HuH-7 (cell line): ENCODE measurements at regions not wholly inside any gene's neighbourhood (a gene's known extent, or its start where the extent isn't known, plus 50 kb on each side); places are given as distances from the start of the nearest gene placed in this dataset.
"Not testable (repeated sequence)": the region's sequence is repeated elsewhere in the genome, so short reads cannot be mapped to it uniquely, and the experiment has no call there.

Experiments
- DNase-seq: peaks from one replicate; pipeline ENCODE4 v3.0.0; 2011; ENCODE audit warnings: low spot score

DNA sequence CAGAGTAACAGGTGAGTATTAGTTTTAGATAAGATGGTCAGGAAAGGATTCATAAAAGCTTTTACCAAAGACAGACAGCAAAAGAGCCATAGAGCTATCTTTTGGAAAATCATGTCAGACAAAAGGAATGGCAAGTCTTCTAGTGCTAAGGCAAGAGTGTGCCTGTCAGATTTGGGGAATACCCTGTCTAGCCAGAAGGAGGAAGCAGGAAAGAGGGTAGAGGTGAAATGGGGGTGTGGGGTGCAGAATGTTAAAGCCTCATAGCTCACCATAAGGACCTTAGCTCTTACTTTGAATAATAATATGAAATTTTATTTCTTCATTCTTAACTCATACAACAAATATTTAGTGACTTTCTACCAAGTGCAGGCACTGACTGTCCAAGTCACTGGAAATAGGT lies 512.1 kb upstream of the ROBO2 start:
- no peak for DNase-seq

DNA sequence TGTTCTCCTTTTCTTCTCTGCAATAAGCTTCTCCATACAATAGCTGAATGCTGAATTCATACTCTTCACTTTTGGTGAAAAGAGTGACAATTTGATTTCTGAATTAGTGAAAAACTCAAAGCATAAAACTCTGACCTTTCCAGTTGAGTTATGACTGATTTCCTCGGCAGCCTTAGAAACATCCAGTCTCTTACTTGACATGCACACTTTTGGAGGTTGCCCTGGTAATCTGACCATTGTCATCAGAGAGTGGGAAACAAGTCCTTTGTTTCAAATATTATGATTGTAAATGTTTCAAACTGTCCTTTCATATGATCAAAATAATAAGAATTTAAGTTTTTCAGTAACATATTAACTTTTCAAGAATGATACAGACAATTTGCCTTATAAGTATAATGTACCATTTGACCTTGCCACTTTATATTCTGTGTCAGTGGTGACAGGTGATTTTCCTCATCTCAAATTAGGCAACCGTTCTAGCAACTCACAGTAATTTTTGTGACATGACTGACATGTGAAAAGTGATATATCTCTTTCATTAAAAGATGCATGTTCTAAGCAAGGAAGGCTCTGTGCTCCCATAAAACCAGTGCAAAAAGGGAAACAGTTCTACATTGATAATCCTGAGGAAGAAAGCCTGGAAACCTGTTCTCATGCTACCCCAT lies 507.6 kb upstream of the ROBO2 start:
- no peak for DNase-seq

DNA sequence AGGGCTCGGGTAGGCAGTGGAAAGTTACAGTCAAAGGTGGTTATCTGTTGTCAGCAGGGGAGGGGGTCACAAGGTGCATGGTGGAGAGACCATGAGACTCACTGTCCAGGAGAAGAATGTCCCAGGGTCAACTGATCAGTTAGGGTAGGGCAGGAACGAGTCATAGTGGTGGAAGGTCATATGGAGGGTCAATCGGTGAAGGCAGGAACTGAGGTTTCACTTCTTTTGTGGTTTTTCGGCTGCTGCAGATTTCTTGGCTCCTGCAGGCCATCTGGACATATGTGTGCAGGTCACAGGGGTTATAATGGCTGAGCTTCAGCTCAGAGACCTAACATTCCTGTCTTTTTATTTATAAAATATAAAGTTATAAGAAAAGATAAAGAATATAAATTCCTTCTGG lies 506.2 kb upstream of the ROBO2 start:
- not testable (repeated sequence) for DNase-seq

DNA sequence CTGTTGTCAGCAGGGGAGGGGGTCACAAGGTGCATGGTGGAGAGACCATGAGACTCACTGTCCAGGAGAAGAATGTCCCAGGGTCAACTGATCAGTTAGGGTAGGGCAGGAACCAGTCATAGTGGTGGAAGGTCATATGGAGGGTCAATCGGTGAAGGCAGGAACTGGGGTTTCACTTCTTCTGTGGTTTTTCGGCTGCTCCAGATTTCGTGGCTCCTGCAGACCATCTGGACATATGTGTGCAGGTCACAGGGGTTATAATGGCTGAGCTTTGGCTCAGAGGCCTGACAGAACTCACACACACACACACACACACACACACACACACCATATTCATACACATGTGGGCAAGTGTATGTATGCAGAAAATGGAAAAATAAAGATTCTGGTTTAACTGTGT lies 502.0 kb upstream of the ROBO2 start:
- not testable (repeated sequence) for DNase-seq

DNA sequence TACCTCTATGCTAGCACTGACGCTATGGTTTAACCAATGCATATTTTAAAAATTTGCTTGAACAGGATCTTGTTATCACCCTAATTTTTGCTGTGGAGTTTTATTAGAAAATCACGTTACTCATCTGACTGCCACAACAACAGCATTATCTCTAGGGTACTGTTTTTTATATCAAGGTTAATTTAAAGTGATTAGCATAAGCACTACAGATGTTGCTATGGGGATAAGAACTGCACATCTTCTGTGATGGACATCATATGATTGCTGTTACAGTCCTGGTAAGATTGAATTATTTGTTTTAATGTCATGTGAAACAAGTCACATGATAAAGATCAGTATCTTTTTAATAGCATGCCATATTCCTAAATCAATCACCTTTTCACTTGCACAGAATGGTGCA lies 492.2 kb upstream of the ROBO2 start:
- no peak for DNase-seq

DNA sequence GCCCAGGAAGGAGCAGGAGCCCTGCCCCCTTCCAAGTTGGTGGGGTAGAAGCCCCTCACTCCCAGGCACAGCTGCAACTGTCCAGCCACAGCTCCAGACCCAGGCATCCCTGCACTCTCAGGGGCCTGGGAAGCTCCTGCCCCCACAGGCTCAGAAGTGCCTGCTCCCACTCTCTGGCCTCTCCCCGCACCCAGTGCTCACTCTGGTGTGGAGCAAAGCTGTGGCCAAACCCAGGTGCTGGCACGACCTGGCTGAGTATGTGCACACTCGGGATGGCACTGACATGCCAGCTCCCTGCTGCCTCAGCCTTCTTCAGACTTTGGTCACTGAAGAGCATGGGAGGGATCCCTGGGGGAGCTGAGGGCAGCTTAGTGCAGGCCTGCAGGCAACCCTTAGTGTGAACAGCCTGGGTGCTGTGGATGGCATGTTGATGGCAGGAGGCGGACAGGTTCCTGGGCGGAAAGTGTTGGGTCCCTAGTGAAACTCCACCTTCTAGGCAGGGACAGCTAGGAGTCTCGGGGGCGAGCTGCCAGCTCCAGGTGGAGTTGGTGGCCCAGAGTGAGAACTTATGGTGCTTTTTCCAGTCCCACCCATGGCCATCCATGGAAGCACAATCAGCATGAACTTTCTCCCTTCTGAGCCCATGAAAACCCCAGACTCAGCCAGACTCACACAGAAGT lies 489.2 kb upstream of the ROBO2 start:
- DNase-seq = no peak

DNA sequence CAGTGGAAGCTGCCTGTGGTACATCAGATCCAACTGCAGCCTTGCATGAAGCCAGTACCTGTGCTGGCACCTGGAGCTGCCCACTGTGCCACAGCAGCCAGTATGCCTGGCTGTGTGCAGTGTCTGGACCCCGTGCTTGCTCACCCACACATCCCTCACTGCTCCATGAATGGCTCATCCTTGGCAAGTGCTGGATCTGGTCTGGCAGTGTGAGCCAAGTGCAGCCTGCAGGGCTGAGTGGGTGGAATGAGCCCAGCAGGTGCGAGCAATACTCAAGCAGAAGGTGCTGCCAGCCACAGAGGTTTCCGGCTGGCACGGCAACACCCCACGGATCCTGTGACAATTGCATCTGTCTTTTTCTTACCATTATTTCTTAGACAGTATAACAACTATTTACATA lies 488.2 kb upstream of the ROBO2 start:
- no peak for DNase-seq

DNA sequence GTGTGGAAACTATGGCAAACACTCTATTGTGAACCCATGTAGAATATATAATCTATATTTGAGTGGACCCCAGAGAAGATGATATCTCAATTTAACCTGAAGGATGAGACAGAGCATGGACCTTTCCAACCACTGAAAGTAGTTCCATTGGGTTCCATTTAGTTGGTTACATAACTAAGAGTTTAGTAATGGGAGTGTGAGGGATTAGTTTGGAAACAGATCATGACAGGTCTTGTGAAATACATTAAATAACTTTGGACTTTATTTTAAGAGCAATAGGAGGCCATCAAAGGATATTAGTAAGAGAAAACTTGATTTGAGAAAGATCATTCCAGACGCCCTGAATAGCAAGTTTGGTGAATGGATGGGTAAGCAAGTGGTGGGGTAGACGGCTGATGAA lies 487.2 kb upstream of the ROBO2 start:
- DNase-seq = no peak

DNA sequence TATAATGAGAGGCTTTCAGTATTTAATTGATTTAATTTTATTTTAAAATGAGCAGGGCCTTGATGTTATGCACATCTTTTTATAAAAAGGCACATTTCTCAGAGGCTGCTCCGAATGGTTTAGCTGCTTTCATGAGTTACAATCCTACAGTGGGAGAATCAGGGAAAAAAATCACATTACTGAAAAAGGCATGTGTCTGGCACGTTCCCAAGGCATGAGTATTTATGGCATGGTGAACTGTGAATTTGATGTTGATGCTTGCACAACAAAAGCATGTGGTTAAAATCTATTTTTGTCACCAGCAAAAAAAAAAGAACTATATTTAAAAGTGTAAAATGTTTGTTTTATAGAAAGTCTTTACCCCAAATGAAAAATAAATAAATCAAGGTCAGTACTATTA lies 485.2 kb upstream of the ROBO2 start:
- no peak for DNase-seq

DNA sequence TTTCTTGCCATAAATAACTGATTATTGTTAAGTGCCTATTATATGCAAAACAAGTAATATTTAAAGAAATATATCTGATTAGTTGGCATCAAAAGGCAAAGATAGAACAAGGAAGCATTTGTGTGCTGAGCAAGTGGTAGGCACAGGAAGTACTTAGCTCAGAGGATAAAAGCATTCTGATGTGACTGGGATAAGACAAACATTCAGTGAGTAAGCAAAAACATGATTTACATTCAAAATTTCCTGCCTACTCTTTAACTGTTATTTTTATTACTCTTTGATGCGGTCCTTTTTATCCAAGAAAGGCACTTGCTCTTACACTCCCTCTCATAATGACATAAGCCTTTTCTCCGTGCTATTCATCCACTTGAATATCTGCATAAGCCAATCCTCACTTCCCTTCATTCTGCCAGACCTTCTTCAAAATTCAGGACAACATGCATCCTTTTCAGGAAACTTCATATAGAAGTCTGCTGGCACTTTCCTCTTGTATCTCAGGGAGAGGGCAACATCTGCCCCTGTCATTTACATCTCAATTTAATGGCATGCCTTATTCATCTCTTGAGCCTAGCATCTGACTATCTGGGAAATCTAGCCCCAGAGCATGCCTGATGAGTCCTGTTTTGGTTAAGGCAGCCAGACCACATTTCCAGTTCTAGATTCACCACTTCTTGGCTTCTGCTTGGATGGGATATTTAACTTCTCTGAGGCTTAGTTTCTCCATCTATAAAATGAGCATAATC lies 478.2 kb upstream of the ROBO2 start:
- DNase-seq = no peak

DNA sequence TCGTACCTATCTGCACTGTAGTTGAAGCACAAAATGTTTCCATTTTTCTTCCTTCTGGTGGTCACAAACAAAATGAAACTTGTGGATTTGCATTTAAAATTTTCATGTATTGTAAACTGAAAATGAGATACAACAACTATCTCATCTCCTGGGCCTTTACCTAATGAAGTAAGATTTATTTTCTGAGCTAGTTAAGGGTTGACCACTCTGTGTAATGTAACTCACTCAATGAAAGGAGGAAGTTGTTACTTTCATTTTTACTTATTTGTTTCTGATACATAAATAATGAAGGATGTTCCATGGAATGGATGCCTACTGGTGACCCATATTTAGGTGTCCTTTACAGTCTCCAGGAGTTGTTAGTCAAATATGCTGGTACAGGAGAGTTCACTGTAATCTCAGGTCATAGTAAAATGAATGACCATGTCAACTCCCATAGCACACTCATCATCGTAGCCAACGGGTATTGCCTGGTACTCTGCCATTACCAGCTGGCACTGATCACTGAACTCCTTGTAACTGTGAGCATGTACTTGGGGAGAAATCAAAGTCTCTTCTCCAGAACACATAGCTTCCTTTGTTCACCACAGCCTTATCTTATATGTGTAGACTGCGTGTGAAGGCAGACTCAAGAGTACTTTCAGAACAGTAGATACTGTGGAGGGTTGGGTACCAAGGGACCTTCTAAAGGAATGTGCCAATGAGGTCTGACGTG lies 474.2 kb upstream of the ROBO2 start:
- no peak for DNase-seq

DNA sequence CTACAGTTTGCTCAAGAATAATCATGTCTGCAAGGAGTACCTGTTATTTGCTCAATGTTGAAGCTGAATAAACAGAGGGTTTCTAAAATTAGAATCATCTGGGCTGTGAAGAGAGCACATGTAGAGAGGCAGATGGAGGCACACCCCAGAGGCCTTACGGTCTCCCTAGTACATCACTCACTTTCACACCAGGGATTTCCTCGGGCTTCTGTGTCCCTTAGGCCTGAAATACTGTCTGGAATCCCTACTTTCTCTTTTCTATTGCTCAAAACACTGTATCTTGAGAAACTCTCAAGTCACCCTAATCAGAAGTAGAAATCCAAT lies 473.7 kb upstream of the ROBO2 start:
- no peak for DNase-seq

DNA sequence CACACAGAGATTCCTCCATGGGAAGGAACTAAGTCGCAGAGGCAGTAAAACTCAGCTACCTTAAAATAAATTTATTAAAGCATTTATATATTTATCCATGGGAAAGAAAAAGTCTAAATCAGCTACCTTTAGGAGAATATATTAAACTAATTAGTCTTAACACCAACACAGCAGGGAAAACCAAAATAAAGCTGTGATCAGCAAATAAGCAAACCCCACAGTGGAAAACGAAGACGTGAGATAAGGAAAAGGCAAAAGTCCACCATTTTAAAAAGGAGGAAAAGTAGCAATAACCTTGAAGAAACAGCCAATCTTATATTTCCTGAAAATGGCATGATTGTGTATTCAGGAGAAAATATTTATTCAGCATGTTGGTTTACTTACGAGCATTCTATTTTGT lies 473.0 kb upstream of the ROBO2 start:
- no peak for DNase-seq

DNA sequence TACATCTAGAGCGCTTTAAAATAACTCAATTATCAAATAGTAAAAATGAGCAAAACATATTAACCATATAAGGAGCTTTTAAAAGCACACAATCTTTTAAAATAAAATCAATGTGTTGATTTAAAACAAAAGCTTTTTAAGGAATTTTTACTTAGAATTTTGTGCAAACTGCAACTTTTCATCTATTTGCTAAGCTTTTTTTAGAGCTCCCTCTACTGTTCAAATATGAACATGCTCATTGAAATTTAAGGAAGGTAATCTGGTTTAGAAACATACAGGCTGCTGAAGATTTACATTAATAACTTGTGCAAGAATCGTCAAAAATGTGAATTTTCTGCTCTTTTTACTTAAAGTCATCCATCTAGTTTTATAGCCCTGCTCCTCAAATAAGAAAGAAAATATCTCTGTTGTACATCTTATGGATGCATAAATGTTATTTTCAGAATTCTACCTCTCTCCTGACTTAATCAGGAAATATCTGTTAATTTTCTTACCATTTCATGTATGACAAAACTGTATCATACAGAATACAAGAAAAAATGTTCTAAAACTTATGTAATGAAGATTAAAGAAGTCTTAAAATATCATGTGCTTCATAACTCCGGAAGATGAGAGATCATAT lies 469.4 kb upstream of the ROBO2 start:
- no peak for DNase-seq

DNA sequence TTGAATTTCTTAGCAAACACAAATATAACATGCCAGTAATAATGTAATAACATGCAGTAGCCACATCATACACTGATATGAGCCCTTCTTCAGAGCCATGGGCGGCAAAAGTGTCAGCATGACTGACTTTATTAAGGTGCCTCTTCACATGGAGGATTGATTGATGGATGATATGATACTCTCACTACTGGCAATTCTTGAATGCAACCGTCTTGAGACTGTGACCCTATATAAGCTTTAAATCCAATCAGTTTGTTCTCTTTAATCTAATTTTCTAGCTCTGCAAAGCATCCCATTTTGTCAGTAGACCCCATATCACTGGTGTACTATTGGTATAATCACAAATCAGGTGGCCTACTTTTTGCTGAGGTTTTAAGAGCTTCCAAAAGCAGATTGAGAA lies 463.7 kb upstream of the ROBO2 start:
- no peak for DNase-seq

DNA sequence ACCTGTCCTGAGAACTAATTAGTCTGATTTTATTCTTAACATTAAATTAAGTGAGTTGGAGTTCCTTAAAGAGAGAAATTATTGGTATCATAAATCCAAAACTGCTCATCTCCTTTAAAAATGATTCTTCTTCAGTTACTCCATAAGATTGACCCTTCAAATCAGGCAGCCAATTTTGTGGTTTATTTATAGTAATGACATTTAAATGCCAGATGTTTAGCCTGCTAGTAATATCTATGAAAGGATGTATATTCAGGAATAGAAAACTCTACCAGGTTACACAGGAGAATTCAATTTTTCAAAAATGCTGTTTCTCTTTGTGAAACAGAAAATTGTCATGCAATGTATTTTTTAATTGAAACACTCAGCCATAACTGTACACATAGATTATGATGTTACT lies 457.8 kb upstream of the ROBO2 start:
- no peak for DNase-seq

DNA sequence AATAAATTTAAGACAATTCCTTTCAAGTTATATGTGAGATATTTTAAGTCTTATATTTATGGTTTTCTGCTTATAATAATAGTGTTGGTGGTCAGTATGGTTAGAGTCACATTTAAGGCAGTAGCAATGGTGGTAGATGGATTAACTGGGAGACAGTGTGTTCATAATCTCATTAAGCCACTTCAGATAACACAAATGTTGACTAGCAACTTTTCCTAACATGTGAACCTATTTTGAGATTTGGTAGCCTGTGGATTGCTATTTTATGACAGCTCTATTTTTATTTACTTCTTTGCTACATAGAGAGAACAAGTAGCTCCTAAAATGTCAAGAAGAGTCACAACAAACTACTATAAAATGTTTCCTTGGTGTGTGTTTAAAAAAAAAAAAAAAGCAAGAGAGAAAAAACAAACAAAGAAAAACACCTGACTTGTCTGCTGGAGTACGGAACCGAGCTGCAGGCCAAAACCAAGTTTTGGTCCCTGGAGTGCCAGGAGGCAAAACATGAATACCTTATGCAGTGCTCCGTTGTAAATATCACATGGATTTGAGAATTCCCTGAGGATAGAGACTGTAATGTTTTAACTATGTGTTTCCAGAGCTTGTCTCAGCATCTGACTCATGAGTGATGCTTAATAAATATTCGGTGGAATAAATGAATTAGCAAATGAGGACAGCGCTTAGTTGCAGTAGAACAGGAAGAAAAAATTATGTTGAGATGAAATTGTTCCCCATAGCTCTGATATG lies 457.1 kb upstream of the ROBO2 start:
- DNase-seq = no peak

DNA sequence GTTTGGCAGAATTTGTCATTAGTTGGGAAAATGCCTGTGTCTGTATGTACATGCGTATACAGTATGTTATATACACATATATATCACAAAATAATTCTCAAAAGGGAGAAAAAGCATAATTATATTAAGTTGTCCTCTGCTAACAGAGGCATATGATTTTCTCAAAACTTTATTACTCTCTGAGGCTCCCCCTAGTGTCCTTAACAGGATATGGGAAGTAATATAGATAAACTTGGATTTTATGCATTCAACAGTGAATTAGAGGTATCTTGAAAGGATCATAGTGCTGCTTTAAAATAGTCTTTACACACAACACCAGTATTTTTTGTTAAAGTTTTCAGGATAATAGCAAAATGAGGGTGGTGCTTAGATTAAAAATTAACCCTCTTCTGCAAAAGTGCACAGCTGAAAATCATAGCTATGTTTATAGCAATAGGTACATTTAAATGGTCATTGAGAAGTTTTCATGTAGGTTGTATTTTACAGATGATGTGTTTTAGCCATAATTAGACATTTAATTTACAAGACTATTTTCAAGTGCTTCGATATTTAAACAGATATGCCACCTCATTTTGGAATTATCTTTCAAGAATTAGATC lies 454.0 kb upstream of the ROBO2 start:
- DNase-seq = peak; percentile 3

DNA sequence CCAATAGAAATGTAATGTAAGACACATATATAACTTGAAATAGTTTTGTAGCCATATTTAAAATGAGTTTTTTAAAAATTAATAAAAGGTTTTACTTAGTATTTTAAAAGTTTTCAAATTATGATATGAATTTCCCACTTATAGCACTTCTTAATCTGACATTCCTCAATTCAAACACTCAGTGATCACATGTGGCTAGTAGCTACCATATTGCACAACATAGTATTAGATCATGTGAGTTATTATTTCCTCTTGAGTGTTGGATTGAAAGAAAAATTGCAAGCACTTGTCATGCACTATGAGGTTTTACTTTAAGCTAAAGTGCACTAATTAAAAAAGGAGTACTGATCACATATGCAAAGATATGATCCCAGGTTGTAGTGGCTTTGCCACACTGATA lies 453.4 kb upstream of the ROBO2 start:
- no peak for DNase-seq

DNA sequence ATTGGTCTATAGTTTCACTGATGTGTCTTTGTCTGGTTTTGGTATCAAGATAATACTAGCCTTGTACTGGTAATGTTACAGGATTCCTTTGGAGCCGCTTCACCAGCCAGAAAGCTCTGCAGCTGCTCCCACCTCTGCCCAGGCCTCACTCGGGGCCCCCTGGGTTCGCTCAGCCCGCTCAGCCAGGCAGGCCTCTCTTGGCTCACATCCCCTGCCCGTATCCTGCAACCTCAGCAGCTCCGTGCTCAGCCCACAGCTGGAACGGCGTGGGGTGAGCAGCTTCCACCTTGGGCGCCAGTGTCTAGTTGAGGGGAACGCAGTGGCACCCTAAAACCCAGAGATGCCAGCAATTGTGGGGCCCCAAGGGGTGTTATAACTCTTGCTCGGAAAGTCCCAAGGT lies 429.7 kb upstream of the ROBO2 start:
- no peak for DNase-seq

DNA sequence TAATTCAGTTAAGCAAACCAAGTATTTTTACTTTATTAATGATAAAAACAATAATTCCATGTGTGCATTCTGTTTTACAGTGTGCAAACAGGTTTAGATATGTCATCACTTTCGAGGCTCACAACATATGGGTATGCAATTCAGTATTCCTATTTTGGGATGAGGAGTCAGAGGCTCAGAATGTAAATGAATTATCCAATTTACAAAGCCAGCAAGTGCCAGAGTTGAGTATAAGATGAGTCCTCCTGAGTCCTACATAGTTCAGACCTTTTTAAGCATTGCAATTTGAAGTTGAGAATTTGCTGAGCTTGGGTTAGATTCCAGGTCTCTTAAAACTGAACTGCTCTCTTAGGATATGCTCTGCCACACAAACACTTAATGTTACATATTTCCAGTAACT lies 424.2 kb upstream of the ROBO2 start:
- DNase-seq = no peak
